BE2C (cell line): ENCODE measurements at regions not wholly inside any gene's neighbourhood (a gene's known extent, or its start where the extent isn't known, plus 50 kb on each side); places are given as distances from the start of the nearest gene placed in this dataset.

ENCODE experiments used
- DNase-seq: peaks from one replicate; pipeline ENCODE4 v3.0.0-alpha.2; 2020
- H3K27me3 ChIP-seq: fragments of 250-450 bp; sonication (Bioruptor Pico); 2 replicates; pipeline ENCODE4 v1.5.1; 2020; ENCODE audit warnings: mild to moderate bottlenecking
- H3K36me3 ChIP-seq: fragments of 250-450 bp; sonication (Bioruptor Pico); 2 replicates; pipeline ENCODE4 v1.5.1; 2020; ENCODE audit warnings: mild to moderate bottlenecking
- H3K4me1 ChIP-seq: fragments of 250-450 bp; sonication (Bioruptor Pico); 2 replicates; pipeline ENCODE4 v1.5.1; 2020
- H3K4me3 ChIP-seq: 2 replicates; pipeline ENCODE4 v1.5.1; 2011; ENCODE audit warnings: low read depth, low read length
- H3K9me3 ChIP-seq: fragments of 250-450 bp; sonication (Bioruptor Pico); 2 replicates; pipeline ENCODE4 v1.5.1; 2020
- TF ChIP-seq, protein P1 (sequence below): IDR thresholded peaks from 2 replicates; pipeline ENCODE4 v1.5.1; 2012; ENCODE audit warnings: mild to moderate bottlenecking, low read depth, low read length

DNA sequence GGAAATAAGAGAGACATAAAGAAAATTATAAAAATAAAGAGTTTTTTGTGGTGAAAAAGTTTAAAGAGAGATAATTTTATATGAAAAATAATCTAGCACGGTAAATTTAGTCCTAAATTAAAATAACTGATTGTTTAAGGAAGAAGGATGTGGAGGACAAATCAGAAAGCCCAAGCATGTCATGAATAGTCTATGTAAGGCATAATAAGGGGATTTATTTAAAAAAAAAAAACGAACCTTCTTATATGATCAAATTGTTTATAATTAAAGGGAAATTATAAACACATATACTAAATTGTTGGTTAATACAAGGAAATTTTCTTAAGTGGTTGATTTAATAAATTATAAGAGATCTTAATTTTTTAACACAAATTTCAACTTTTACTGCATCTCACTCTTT, 551.8 kb upstream of the TYRP1 start:
- Histone ChIP-seq H3K36me3 (no peaks in the 10 kb centered on the region), H3K27me3 (no peaks in the 10 kb centered on the region), H3K4me3 (no peak overlapping the region), H3K4me1 (no peaks in the 10 kb centered on the region), H3K9me3 (no peaks in the 10 kb centered on the region; the same call in 1 of the 2 replicates)
- TF ChIP-seq, protein P1, sequence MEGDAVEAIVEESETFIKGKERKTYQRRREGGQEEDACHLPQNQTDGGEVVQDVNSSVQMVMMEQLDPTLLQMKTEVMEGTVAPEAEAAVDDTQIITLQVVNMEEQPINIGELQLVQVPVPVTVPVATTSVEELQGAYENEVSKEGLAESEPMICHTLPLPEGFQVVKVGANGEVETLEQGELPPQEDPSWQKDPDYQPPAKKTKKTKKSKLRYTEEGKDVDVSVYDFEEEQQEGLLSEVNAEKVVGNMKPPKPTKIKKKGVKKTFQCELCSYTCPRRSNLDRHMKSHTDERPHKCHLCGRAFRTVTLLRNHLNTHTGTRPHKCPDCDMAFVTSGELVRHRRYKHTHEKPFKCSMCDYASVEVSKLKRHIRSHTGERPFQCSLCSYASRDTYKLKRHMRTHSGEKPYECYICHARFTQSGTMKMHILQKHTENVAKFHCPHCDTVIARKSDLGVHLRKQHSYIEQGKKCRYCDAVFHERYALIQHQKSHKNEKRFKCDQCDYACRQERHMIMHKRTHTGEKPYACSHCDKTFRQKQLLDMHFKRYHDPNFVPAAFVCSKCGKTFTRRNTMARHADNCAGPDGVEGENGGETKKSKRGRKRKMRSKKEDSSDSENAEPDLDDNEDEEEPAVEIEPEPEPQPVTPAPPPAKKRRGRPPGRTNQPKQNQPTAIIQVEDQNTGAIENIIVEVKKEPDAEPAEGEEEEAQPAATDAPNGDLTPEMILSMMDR: no peak
- no peak for DNase-seq

DNA sequence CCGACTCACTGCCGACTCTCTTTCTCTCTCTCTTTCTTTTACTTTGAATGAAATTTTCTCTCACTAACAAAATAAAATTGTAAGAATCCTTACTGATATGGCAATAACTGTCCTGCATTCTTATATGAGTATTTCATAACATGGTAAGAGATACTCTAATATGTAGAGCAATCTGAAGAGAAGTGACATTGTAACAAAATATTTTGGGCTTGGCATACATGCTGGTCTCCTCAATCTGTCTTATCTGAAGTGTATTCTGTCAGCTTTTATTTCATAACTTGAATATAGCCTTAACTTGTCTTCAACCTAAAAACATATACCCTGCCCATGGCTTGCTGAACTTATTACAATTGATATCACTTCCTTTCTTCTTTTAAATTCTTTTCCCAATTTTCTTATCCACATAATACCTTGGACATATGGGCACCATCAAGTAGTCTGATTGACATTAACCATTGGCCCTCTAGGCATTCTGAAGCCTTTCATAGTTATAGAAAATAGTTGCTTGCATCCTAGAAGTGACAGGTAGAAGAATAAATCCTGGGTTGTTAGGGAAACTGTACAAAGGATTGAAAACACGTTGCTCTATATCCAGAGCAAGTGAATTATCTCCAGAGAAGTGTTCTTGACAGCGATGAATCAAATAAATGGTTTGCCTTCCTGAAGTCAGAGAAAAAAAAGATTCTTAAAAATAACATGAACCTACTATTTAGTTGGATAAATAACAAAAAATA, 537.6 kb upstream of the TYRP1 start:
- Histone ChIP-seq H3K4me3 (no peak overlapping the region), H3K9me3 (no peaks in the 10 kb centered on the region), H3K27me3 (no peaks in the 10 kb centered on the region), H3K4me1 (no peaks in the 10 kb centered on the region), H3K36me3 (no peaks in the 10 kb centered on the region)
- TF ChIP-seq, protein P1: no peak
- no peak for DNase-seq

DNA sequence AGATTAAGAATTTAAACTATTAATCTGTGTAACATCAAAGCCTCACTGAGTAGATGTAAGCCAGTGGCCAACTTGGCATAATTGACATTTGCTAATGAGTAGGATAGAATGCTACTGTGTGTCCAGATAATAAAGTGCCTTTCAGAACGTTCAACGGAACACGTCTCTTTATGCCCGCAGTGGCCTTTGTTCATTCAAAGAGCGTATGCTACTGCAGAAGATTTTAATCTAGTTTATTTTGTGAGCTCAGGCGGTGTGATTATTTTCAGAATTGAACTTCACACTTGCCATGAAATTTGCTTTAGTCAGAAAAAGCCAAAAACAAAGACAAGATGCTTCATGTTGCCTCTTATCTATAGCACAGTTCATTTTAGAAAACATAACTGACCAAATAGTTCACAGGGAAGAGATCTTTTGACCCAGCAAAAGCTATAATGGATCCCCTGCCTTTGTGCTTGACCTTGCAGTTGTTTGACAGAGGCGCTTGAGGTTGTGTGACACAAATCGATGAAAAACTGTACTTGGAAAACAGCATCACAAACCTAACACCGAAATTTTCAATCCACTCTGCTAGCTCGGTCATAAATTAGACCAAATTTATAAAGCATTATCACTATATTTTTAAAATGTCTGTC, 530.9 kb upstream of the TYRP1 start:
- TF ChIP-seq, protein P1: no peak
- H3K9me3 ChIP-seq: no peaks in the 10 kb centered on the region
- H3K36me3 ChIP-seq: no peaks in the 10 kb centered on the region
- DNase-seq: no peak
- no peaks in the 10 kb centered on the region for H3K27me3 ChIP-seq
- no peaks in the 10 kb centered on the region for H3K4me1 ChIP-seq
- H3K4me3 ChIP-seq: no peak overlapping the region

DNA sequence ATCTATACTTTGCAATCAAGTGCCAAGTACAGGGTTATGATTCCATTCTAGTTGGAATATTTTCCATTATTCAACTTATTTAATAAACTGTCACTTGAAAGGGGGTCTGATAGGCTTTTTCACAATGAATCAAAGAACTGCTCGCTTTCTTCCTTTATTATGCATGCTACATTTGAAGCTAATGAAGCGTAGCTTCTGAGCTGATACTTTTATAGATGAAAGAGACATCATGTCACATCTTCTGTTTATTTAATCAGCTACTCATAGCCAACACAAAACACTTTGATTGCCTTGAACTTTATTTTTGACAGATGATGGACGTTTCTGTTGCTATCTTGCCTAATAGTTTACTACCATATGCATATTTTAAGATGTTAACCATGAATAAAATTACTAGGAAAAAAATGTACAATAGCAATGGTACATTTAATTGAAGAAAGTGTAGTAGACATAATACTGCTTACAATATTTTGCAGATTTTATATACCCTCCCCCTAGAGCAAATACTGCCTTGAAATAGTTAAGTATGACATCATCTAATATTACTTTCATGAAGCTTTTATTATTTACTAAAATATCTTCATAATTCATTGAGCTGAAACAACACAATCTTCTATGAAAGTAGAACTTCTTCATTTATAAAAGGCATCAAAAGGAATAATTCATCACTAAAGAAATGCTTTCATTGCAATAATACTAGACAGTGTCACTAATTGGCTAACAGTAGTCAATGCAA, 529.3 kb upstream of the TYRP1 start:
- DNase-seq: no peak
- Histone ChIP-seq H3K27me3 (no peaks in the 10 kb centered on the region), H3K4me1 (no peaks in the 10 kb centered on the region), H3K4me3 (no peak overlapping the region), H3K9me3 (no peaks in the 10 kb centered on the region), H3K36me3 (no peaks in the 10 kb centered on the region)
- TF ChIP-seq, protein P1: no peak

DNA sequence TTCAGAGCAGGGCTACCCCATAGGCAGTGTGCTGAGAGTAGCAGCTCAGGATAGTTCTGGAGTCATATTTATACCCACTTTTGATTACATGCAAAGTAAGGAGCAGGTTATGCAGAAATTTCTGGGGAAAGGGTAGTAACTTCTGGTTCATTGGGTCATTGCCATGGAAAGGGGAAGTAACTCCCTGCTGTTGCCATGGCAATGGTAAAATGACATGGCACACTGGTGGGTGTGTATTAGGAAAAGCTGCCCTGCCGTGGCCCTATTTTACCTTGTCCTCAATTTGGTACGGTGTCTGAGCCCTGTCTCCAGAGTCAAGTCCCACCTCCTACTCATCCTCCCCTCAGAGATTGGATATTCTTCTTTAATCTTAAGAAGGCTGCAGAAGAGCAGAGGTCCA, 526.7 kb upstream of the TYRP1 start:
- Histone ChIP-seq H3K36me3 (no peaks in the 10 kb centered on the region), H3K4me3 (no peak overlapping the region)
- DNase-seq: no peak

More for the DNA sequence above, 526.7 kb upstream of the TYRP1 start:
- Histone ChIP-seq H3K27me3 (no peaks in the 10 kb centered on the region), H3K4me1 (no peaks in the 10 kb centered on the region), H3K9me3 (no peaks in the 10 kb centered on the region)
- TF ChIP-seq, protein P1: no peak
